Activated CD4-positive, alpha-beta T cell treated with anti-CD3 and anti-CD28 coated beads for 36 hours (primary cell): ENCODE measurements at regions not wholly inside any gene's neighbourhood (a gene's known extent, or its start where the extent isn't known, plus 50 kb on each side); places are given as distances from the start of the nearest gene placed in this dataset.
A peak's percentile ranks its signal among the peaks of the same experiment; 100 is the strongest.

Source experiments
- ATAC-seq: fragments of 200-7000 bp; cut with Tn5 transposase; one replicate; pipeline ENCODE4 v1.10.0; 2021; ENCODE audit warnings: mild to moderate bottlenecking, moderate library complexity
- CTCF ChIA-PET: fragments of 350-600 bp; sonication (Branson Sonifier 250); formaldehyde crosslinking; loops from one replicate; lab custom pipeline; 2021; ENCODE audit warnings: antibody characterized with exemption; lab: Charles Lee
- POLR2A ChIA-PET: fragments of 350-600 bp; sonication (Branson Sonifier 250); formaldehyde crosslinking; loops from one replicate; lab custom pipeline; 2021; ENCODE audit warnings: antibody characterized with exemption, inconsistent platforms; lab: Charles Lee
- DNase-seq: peaks from one replicate; pipeline ENCODE4 v3.0.0-alpha.2; 2020
- H3K27ac Mint-ChIP-seq: one replicate; pipeline ENCODE4 v1.8.0; 2021; ENCODE audit warnings: mixed read lengths
- H3K27me3 Mint-ChIP-seq: one replicate; pipeline ENCODE4 v1.8.0; 2021; ENCODE audit warnings: mixed read lengths
- H3K36me3 Mint-ChIP-seq: one replicate; pipeline ENCODE4 v1.8.0; 2021; ENCODE audit warnings: low read depth, mixed read lengths
- H3K4me1 Mint-ChIP-seq: one replicate; pipeline ENCODE4 v1.8.0; 2021; ENCODE audit warnings: mixed read lengths
- H3K4me3 Mint-ChIP-seq: one replicate; pipeline ENCODE4 v1.8.0; 2021; ENCODE audit warnings: mild to moderate bottlenecking, moderate library complexity, mixed read lengths
- H3K9me3 Mint-ChIP-seq: one replicate; pipeline ENCODE4 v1.8.0; 2021; ENCODE audit warnings: low read depth, mixed read lengths
- intact Hi-C, 2 experiments: fragments of 100-400 bp; cut with DNase I in 1 of 2; cut with micrococcal nuclease in 1 of 2; formaldehyde crosslinking; loops; one replicate each; pipeline versions ENCODE4 v1.14.2 to v1.15.1; 2022 to 2024; cut with DNase I, micrococcal nuclease

DNA sequence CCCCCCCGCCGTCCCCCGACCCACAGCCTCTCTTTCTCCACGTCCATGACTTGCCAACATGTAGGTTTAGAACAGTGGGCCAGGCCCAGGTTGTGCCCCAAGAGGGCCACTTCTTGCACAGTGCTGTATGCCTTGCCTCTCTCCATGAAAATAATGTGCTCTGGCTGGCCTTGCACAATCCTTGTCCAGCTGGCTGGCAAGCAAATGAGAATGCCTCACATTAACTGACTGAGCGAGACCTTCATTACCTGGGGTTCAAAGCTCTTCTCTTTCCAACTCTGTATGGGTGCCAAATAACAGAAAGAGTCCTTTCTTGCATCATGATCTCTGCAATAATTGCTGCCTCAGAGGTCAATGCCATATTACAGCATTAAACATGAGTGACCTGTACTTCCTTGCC, 416.6 kb downstream of the FGF13 start:
- ChIA-PET POLR2A (no interaction called here), CTCF (no interaction called here)
- H3K9me3 Mint-ChIP-seq: no peaks in the 10 kb centered on the region
- intact Hi-C loops: no loop called here
- H3K4me1 Mint-ChIP-seq: no peaks in the 10 kb centered on the region
- no peak for DNase-seq
- H3K27ac Mint-ChIP-seq: no peak overlapping the region
- H3K4me3 Mint-ChIP-seq: no peak overlapping the region
- ATAC-seq: no peak
- H3K36me3 Mint-ChIP-seq: no peaks in the 10 kb centered on the region
- no peaks in the 10 kb centered on the region for H3K27me3 Mint-ChIP-seq

DNA sequence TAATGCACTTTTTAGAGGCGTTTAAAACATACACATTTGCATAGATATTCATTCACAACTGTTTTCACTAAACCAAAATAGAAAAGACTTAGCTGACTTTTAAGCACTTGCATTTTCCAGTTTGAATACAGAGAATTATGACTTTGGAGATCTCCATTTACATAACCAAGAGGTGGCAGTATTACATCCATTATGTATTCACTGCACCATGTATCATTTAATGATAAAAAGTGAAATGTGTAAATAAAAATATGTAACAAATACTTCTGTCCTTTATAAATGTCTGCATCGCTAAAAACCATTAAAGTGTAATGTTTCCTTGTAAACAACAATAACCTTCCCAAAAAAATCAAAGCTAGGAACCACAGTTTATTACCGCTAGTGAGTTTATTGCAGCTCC, 413.2 kb downstream of the FGF13 start:
- ChIA-PET CTCF (no interaction called here), POLR2A (no interaction called here)
- Mint-ChIP-seq H3K27me3 (no peaks in the 10 kb centered on the region), H3K9me3 (no peaks in the 10 kb centered on the region), H3K36me3 (no peaks in the 10 kb centered on the region), H3K4me1 (no peaks in the 10 kb centered on the region), H3K4me3 (no peak overlapping the region), H3K27ac (no peak overlapping the region)
- intact Hi-C loops: no loop called here
- DNase-seq: no peak
- no peak for ATAC-seq

DNA sequence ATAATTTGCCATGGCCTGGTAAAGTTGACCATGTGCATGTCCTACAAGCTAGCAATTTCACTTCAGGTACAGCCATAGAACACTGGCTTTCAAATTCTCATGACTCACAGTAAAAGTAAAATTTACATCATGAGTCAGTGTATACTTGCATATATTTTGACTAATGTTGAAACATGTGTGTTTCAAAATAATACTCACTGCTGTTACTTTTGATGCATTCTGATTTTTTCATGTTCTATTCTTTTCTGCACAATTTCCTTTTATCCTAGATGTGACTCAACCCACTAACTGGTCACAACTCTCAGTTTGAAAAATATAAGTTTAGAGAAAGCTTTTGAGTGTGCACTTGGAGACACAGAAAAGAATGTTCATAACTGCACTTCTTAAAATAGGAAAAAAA, 365.7 kb downstream of the FGF13 start:
- Mint-ChIP-seq H3K27ac (no peak overlapping the region), H3K36me3 (no peaks in the 10 kb centered on the region), H3K27me3 (no peaks in the 10 kb centered on the region), H3K4me1 (no peaks in the 10 kb centered on the region), H3K9me3 (no peaks in the 10 kb centered on the region), H3K4me3 (no peak overlapping the region)
- ChIA-PET POLR2A (no interaction called here), CTCF (interaction anchor here (0.6 kb wide), 1 partner anchor 76 kb away, joined by 3 read pairs; no protein-coding TSS in a partner anchor)
- intact Hi-C loops: no loop called here
- peak; percentile 61 for ATAC-seq
- no peak for DNase-seq

DNA sequence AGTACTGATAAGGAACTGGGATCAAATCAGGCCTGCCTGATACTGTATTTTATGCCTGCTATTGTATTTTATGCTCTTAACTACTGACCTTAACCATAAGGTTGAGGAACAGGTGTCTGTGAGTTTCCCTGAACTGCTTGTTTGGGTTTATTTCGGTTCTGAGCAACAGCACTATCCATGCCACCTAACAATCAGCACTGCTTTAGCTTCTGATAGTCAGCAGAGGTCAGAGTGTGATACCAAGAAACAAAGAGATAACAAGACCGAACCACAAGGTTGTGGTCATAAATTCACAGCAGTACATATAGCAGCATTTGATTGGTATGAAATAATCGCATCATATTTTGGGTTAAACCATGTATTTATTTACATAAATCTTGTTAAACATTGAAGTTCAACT, 362.2 kb downstream of the FGF13 start:
- Mint-ChIP-seq H3K27me3 (no peaks in the 10 kb centered on the region), H3K36me3 (no peaks in the 10 kb centered on the region), H3K9me3 (no peaks in the 10 kb centered on the region), H3K27ac (no peak overlapping the region), H3K4me1 (no peaks in the 10 kb centered on the region), H3K4me3 (no peak overlapping the region)
- CTCF ChIA-PET: no interaction called here
- DNase-seq (no peak), ATAC-seq (no peak)
- POLR2A ChIA-PET: no interaction called here
- intact Hi-C loops: no loop called here

DNA sequence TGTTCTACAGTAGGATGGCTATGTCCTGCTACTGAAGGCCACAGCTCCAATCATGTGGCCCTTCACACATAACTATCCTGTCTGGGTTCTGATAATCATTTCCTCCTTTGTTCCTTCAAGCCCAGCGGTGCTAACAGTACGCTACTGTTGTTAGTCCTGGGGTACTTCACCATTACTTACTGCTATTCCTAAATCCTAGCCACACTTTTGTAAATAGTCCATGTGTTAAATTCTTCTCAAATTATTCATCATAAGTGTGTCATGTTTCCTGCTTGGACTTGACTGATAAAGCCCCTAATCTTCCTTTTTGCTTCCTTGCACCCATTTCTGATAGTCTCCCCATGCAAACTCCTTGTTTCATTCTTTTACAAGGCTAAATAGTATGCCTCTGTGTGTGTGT, 332.6 kb downstream of the FGF13 start:
- CTCF ChIA-PET: no interaction called here
- intact Hi-C loops: no loop called here
- H3K27ac Mint-ChIP-seq: no peak overlapping the region
- POLR2A ChIA-PET: no interaction called here
- H3K4me3 Mint-ChIP-seq: no peak overlapping the region
- DNase-seq: no peak
- H3K36me3 Mint-ChIP-seq: no peaks in the 10 kb centered on the region
- no peak for ATAC-seq
- H3K4me1 Mint-ChIP-seq: no peaks in the 10 kb centered on the region
- H3K27me3 Mint-ChIP-seq: no peaks in the 10 kb centered on the region
- peaks cover 4% of the 10 kb centered on the region for H3K9me3 Mint-ChIP-seq

DNA sequence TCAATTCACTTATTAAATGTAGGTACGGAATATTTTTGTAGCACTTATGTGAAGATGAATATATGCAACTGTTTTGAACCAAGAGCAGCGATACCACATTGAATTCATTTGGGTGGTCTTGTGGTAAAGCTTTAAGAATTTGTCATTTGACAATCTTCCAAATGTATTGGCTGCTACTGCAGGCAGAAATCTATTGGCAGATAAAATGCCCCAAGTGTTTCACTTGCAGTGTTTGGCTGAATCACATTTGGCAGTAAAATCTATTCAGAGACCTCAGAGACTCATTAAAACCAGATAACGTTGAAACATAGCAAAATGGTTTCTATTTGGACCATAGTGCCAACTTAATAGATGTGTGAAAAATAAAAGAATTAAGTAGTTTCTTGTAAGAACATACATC, 303.4 kb downstream of the FGF13 start:
- H3K9me3 Mint-ChIP-seq: no peaks in the 10 kb centered on the region
- ATAC-seq: no peak
- POLR2A ChIA-PET: no interaction called here

DNA sequence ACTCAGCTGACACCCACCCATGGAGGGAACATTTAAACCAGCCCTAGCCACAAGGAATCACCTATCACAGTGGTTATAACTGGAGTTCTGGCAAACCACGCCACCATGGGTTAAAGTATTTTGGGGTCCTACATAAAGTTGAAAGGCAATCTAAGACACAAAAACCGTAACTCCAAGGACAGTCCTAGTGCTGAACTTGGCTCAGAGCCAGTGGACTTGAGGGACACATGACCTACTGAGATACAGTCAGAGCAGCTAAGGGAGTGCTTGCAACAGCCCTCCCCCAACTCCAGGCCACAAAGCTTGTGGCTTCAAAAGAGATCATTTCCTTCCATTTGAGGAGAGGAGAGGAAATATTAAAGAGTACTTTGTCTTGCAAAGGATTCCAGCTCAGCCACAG, 300.5 kb downstream of the FGF13 start:
- no peak for ATAC-seq
- Mint-ChIP-seq H3K27me3 (no peaks in the 10 kb centered on the region), H3K4me3 (no peak overlapping the region), H3K4me1 (no peaks in the 10 kb centered on the region), H3K36me3 (no peaks in the 10 kb centered on the region), H3K9me3 (no peaks in the 10 kb centered on the region), H3K27ac (no peak overlapping the region)
- POLR2A ChIA-PET: no interaction called here
- CTCF ChIA-PET: no interaction called here
- no peak for DNase-seq
- intact Hi-C loops: no loop called here

More for the DNA sequence above, 303.4 kb downstream of the FGF13 start:
- no peaks in the 10 kb centered on the region for H3K27me3 Mint-ChIP-seq
- CTCF ChIA-PET: no interaction called here
- H3K4me1 Mint-ChIP-seq: no peaks in the 10 kb centered on the region
- H3K27ac Mint-ChIP-seq: no peak overlapping the region
- no peak overlapping the region for H3K4me3 Mint-ChIP-seq
- DNase-seq: no peak
- no peaks in the 10 kb centered on the region for H3K36me3 Mint-ChIP-seq
- intact Hi-C loops: no loop called here
